ENCODE measurements at regions not wholly inside any gene's neighbourhood (a gene's known extent, or its start where the extent isn't known, plus 50 kb on each side); places are given as distances from the start of the nearest gene placed in this dataset.
"Not testable (repeated sequence)": the region's sequence is repeated elsewhere in the genome, so short reads cannot be mapped to it uniquely, and the experiment has no call there.

DNA sequence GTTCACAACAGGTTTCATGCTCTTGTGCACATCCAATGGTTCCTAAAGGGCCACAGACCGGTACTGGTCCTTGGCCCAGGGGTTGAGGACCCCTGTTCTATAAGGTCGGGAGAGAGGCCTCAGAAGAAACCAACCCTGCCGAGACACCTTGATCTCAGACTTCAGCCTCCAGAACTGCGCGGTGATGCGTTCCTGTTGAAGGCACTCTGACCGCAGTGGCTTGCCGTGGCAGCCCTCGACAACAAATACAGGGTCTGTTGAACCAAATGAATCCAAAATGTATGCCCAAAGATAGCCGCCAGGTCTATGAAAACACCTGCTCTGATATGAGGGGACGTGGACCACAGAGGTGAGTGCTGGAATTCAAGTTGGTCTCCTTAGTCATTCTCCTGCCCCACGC lies 389.8 kb downstream of the SEC14L1 start:
- TF ChIP-seq, protein P1, sequence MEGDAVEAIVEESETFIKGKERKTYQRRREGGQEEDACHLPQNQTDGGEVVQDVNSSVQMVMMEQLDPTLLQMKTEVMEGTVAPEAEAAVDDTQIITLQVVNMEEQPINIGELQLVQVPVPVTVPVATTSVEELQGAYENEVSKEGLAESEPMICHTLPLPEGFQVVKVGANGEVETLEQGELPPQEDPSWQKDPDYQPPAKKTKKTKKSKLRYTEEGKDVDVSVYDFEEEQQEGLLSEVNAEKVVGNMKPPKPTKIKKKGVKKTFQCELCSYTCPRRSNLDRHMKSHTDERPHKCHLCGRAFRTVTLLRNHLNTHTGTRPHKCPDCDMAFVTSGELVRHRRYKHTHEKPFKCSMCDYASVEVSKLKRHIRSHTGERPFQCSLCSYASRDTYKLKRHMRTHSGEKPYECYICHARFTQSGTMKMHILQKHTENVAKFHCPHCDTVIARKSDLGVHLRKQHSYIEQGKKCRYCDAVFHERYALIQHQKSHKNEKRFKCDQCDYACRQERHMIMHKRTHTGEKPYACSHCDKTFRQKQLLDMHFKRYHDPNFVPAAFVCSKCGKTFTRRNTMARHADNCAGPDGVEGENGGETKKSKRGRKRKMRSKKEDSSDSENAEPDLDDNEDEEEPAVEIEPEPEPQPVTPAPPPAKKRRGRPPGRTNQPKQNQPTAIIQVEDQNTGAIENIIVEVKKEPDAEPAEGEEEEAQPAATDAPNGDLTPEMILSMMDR (IDR thresholded peaks at IDR 0.05; ENCODE audit: low read depth, low read length) = no peak
- no peak for DNase-seq (ENCODE audit: extremely low read depth, low read depth)

DNA sequence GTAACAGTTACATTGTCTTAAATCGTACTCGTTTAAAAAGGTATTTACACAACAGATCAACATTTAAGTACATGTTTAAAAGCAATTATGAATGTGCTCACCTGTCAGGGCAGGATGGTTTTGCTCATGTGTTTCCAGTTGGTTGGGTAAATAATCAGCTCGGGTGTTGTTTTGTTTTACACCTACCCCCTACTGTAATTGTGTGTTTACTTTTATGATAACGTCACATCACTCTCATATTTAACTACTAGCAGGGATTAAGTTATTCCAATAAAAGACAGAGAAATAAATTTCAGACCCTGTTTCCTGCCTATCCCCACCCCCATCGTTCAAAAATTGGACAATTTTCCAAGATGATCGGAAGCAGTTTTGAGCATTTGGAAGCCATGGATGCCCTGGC lies 390.2 kb downstream of the SEC14L1 start:
- TF ChIP-seq, protein P1 (IDR thresholded peaks at IDR 0.05; ENCODE audit: low read depth, low read length) = no peak
- DNase-seq (ENCODE audit: extremely low read depth, low read depth) = no peak

DNA sequence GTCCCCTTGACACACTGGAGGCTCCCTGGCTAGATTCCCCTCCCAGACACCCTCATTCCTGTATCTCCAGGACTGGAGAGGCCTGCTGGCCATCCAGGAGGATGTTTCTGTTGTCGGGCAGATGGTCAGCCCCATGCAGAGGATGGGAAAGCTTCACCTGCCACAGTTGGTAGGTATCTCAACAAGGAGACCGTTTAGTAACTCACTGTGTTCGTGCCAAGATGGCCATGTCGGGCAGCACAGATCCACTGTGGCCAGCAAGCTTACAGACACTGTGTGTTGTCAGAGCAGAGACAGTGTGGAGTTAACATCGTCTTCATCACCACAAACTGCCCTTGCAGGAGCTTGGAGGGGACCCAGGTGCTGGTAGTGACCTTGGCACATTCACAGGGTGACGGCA lies 390.9 kb downstream of the SEC14L1 start:
- DNase-seq (ENCODE audit: extremely low read depth, low read depth) = no peak

DNA sequence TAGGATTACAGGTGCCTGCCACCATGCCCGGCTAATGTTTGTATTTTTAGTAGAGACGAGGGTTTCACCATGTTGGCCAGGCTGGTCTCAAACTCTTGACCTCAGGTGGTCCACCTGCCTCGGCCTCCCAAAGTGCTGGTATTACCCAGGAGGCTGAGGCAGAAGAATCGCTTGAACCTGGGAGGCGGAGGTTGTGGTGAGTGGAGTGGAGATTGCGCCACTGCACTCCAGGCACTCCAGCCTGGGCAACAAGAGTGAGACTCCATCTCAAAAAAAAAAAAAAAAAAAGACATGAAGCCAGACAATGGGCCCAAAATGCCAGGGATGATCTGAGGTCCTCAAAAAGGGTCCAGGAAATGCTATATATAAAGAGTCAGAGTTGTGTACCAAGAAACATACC lies 392.9 kb downstream of the SEC14L1 start:
- DNase-seq (ENCODE audit: extremely low read depth, low read depth) = not testable (repeated sequence)

More for the DNA sequence above, 390.9 kb downstream of the SEC14L1 start:
- TF ChIP-seq, protein P1 (IDR thresholded peaks at IDR 0.05; ENCODE audit: low read depth, low read length) = no peak

DNA sequence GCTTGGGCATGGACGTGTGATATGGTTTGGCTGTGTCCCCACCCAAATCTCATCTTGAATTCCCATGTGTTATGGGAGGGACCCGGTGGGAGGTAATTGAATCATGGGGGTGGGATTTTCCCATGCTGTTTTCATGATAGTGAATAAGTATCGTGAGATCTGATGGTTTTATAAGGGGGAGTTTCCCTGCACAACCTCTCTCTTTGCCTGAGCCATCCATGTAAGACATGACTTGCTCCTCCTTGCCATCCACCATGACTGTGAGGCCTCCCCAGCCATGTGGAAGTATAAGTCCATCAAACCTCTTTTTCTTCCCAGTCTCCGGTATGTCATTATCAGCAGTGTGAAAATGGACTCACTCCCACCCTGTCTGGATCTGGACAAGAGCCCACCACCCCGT lies 393.4 kb downstream of the SEC14L1 start:
- no peak for DNase-seq (ENCODE audit: extremely low read depth, low read depth)
- TF ChIP-seq, protein P1 (IDR thresholded peaks at IDR 0.05; ENCODE audit: low read depth, low read length) = no peak

DNA sequence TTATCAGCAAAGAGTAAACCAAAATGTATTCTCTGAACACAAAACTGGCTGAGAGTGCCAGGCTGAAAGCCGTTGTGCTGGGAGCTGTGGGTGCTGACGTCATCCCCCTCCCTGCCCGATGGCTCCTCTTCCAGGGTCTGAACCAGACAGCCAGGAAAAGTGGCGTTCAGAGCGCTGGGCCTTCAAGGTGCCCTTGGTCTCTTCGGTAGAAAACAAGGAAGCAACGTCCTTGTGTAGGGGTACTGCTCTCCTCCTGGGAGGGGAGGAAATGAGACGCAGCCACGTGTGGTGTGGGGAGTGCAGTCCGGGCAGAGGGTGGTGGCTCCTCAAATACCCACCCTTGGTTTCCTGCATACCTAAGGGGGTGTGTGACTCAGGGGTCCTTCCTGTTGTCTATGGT lies 394.7 kb downstream of the SEC14L1 start:
- TF ChIP-seq, protein P1 (IDR thresholded peaks at IDR 0.05; ENCODE audit: low read depth, low read length) = no peak
- no peak for DNase-seq (ENCODE audit: extremely low read depth, low read depth)

DNA sequence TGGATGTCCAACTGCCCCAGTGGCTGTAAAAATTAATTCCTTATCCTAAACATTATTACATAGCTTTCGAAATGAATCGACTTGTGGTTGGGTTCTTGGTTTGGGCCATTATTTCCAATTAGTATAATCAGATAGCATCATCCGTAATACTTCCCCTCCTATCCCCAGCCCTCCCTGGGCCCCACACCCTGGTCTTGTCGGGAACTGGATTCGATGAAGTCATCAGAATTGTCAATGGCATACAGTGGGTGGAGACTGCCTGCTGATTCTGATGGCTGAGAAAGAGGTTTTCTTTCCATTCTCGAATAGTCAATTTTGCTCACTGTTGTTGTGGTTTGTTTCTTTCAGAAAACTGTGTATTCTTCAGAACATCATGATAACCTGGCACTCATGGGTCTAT lies 395.1 kb downstream of the SEC14L1 start:
- TF ChIP-seq, protein P1 (IDR thresholded peaks at IDR 0.05; ENCODE audit: low read depth, low read length) = no peak
- no peak for DNase-seq (ENCODE audit: extremely low read depth, low read depth)

DNA sequence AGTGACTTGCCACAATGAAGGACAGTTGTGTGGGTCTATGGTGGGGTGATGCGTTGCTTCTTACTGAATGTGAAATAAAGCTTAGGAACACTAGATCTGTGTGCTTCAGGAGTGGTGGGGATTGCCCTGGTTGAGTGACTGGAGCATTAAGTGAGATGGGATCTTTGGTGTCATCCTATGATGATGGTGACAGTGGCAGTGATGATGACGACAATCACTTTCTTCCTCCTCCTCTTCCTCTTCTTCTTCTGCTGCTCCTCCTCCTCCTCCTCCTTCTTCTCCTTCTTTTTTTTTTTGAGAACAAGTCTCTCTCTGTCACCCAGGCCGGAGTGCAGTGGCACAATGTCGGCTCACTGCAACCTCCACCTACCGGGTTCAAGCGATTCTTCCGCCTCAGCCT lies 396.8 kb downstream of the SEC14L1 start:
- TF ChIP-seq, protein P1 (IDR thresholded peaks at IDR 0.05; ENCODE audit: low read depth, low read length) = no peak

More for the DNA sequence above, 396.8 kb downstream of the SEC14L1 start:
- DNase-seq (ENCODE audit: extremely low read depth, low read depth) = no peak

Data from AG09319 (cell line).